Stimulated activated CD8-positive, alpha-beta memory T cell treated with anti-CD3 and anti-CD28 coated beads, Interleukin-15, amount 100 ng/mL, for 48 hours (primary cell): ENCODE measurements at regions not wholly inside any gene's neighbourhood (a gene's known extent, or its start where the extent isn't known, plus 50 kb on each side); places are given as distances from the start of the nearest gene placed in this dataset.
"Not testable (repeated sequence)": the region's sequence is repeated elsewhere in the genome, so short reads cannot be mapped to it uniquely, and the experiment has no call there.

Source experiments
- DNase-seq, 2 donors: peaks; one replicate each; pipeline ENCODE4 v3.0.0-alpha.2; 2020; ENCODE audit warnings: low read depth in 2 of 2

DNA sequence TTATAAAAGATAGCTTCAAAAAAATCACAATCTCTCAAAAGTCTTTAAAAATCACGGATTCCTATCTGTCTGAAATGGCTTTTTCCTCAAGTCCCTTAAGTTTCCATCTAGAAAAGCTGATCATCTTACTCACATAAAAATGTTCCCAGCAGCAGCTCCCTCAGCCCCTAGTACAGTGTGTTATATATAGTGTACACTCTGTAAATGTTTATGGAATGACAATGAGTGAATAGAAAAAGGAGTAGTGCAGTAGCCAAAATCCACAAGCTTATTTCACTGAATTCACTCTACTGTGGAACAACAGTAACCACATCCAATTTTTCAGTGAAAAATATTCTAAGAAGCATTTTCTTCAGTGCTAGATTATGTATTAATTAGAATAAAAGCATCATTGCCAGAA is 609.4 kb downstream of the DTWD2 start:
- no peak for DNase-seq

DNA sequence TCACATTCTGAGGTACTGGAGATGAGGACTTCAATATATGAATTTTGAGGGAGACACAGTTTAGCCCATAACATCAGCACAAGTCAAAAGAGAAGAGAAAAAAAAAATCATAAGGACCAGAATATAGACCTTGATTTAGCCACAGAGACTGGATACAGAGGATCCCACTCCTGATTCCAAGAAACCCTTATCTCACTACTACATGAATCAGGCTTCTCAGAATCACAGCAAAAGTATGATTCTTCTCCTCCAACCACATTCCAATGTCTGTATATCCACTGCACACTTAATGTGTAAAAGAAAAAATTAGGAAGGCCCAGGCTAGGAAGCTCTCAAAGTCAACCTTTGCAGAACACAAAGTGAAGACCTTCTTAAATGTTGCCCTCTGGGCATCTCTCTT is 610.9 kb downstream of the DTWD2 start:
- no peak for DNase-seq

DNA sequence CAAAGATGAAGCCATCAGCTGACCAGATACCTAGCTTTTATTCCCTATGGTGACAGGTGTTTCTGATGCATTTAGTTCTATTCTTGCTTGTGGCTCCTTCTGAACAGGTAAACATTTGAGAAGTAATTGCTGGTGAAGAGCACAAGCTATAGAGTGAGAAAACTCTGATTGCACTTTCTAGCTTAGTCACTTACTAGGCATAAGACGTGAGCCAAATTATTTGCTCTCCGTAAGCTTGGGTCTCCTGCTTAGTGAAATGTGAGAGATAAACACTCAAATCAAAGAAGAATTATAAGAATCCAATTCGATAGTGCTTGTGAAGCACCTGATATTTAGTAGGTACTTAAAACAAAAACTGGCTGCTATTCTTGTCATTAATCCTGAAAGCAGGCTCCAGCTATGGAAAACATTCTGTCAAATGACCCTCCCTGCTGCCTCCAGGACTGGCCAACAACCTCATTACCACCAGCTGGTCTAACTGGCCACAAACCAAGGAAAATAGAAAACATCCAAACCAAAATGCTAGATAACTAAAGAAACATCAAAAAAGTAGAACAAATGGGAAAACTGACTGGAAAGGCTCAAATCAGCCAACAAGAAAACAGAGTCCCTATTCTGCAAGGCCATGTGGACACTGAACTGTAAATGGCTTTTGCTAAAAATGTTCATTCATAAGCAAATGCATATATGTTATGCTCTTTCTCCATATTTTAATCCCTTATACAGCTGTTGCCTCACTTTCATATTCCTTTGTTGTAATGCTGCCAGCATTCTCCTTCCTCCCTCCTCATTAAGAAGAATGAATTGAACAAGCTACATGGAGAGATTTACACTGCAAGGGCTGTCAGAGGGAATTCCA is 616.1 kb downstream of the DTWD2 start:
- no peak for DNase-seq

DNA sequence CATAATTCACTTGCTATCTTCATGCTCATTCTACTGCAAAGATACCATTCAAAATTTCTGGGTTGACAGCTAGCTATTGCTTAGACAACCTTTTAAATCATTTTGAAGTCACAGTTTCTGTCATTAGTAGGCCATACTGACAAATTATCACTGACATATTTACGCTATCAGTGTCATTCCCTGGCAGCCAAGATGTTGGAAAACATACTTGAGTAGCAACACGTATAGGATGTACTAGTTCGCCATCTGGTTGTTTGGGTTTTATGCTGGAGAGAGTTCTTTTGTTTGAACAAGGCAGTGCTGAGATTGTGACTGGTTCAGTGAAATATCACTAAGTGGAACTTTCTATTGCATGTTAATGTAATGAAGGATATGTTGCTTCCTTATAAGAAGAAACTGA is 621.9 kb downstream of the DTWD2 start:
- no peak for DNase-seq

DNA sequence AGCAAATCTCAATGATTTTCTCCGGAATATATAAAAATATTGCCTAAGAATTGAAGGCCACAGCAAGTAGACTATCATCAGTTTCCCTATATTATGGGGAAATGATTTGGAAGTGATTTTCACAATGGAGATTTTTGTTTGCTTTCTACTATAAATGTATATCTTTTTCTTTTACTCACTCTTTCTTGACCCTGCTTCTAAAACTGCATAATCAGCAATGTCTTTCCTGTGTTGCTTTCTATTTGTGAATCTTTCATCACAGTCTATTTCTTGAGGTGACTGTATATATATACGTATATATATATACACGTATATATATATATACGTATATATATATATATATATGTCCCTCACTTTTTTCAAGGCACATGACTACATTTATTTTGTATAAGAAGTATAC is 622.6 kb downstream of the DTWD2 start:
- no peak for DNase-seq

DNA sequence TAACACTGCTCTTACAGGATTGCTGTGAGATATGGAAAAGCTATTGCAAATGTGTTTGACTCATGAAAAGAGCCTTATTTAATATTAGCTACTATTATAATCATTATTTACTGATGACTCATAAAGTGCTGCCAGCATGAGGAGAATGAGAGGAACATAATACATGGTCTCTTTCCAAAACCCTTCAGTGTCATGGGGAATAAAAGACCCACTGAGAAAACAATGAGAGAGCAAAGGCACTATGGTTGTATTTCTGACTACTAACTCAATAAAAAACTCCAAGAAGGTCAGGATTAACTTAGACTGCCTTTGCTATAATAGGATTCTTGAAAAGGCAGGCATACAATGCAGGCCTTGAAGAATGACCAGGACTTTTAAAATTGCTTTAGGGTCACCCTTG is 633.5 kb downstream of the DTWD2 start:
- DNase-seq, result no peak

DNA sequence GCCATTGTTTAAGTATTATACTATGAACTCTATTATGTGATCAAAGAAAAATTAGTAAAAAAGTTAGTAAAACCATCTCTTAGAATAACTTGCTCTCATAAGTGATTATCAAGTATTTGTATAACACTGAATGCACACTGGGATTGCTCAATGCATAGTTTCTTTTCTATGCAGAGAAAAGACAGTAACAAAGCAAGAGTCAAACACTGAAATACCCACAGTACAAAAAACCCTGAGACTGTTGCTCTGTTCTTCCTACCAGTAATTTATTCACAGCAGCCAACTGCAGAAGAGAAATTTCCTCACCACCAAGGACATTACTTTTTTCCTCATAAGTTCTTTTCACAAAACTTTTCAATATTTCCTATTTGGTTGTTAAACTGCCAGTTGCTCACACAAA is 634.4 kb downstream of the DTWD2 start:
- no peak for DNase-seq

DNA sequence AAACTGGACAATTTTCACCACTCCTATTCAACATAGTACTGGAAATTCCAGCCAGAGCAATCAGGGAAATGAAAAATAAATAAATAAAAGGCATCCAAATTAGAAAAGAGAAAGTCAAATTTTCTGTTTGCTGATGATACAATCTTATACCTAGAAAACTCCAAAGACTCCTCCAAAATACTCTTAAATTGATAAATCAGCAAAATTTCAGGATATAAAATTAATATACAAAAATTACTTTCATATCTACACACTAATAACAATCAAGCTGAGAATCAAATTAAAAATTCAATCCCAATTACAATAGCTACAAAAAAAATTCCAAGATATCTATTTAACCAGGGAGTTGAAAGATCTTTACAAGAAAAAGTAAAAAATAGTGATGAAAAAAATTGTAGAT is 651.9 kb downstream of the DTWD2 start:
- DNase-seq, result no peak

DNA sequence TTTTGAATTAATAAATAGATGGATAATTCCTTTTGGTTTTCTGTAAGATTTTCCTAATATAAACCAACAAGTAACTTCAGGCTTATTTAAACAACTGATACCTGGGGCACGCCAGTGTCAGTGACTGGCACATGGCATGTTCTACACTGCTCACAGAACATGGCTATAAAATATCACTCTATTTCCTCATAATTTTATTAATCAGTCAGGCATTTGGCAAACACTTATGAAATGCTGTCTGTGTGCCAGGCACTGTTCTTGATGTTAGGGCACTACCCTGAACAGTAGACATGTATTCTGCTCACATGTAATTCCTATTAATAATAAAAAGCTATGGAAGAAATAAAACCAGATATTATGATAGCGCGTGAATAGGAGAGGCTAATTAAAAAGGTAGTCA is 661.0 kb downstream of the DTWD2 start:
- DNase-seq, result no peak

DNA sequence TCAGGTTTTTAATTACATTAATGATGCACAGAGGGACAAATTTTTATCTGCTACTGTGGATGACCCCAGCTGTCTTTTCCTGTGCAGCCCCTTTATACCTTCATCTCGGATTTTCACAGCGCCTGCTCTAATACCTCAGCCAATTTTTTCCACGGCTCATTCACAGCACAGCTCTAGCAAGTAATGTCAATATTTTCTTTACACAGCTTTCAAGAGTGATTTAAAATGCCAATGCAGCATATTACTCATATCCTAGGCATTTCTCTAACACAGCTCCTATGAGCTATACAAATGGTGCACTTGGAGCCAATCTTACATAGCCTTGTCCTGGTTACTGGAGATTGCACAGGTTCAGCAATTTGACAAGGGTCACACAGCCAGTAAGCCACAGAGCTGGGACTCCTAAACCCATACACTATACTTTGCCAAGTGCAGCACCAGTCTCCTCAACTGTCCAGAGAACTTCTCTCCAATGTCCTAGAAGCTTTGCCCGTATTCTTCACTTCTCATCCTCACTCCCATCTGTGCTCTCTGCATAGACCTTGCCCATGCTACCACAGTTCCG is 661.8 kb downstream of the DTWD2 start:
- DNase-seq, result no peak

DNA sequence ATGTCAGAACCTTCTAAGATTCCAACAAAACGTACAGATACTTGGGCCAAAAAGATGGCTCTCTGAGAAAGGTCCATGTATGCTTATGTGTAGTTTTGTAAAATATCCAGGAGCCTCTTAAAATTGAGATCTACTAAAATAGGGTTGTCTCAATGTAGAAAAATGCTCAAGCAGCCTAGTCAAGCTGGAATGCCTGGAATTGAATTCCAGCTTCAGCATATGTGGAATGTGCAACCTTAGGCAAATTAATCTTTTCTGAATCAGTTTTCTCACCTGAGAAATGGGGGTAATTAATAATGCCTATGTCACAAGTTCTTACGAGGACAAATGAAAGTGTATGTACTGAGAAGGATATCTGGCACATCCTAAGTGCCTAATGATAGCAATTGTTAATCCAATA is 662.4 kb downstream of the DTWD2 start:
- DNase-seq, result no peak

DNA sequence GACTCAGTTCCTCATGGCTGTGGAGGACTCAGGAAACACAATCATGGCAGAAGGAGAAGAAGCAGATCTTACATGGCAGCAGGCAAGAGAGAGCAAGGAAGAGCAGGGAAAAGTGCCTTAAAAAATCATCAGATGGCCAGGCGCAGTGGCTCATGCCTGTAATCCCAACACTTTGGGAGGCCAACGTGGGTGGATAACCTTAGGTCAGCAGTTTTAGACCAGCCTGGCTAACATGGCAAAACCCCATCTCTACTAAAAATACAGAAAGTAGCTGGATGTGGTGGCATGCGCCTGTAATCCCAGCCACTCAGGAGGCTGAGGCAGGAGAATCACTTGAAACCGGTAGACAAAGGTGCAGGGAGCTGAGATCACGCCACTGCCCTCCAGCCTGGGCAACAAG is 664.6 kb downstream of the DTWD2 start:
- not testable (repeated sequence) for DNase-seq

DNA sequence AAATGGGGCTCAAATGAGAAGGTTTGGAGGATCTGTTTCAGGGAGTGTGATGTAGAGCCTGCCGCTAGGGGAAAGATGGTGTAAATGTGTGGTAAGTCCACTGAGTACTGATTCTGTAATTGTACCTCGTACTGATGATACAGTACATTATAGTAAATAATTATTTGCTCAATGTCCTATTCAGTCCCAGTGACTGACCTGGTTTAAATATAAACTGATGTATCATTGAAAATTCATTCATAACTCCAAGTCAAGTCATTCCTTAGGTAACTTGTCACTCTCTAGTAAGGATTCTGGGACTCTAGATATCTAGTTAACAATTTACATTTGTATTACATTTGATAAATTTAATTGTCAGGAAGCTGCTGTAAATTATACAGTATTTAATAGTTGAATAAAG is 667.3 kb downstream of the DTWD2 start:
- no peak for DNase-seq

DNA sequence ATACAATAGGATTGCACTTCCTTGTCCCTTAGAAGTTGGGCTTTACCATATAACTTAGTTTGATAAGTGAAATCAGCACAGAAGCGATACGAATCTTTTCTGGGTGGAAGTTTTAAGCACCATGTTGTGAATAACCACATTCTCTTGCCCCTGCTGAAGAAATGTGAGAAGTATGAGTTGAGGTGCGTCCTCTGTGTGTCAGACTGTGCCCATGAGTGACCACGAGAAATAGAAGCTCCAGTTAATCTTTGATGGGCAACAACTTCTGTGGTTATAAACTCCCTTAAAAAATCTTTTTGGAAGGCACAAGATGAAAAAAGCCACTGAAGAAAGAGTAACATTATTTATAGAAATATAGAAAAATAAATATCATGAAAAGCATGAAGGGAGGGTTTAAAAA is 668.2 kb downstream of the DTWD2 start:
- DNase-seq, result no peak

DNA sequence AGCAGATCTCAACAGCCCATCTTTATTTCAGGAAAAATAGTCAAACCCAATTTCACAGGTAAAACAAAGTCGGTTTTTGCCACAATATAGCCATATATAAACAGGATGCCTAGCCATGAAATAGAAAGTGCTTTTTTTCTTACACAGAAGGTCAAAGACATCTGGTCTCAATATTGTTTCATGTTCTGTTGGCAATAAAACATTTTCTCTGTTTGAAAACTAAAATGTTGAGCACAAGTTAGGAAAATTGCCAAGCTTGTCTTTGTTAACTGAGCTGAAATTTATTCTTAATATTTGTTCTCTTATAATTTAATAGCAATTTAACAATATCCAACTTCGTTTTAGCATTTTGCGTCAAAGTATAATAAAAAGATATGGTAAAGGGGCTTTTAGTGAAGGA is 673.4 kb downstream of the DTWD2 start:
- no peak for DNase-seq

DNA sequence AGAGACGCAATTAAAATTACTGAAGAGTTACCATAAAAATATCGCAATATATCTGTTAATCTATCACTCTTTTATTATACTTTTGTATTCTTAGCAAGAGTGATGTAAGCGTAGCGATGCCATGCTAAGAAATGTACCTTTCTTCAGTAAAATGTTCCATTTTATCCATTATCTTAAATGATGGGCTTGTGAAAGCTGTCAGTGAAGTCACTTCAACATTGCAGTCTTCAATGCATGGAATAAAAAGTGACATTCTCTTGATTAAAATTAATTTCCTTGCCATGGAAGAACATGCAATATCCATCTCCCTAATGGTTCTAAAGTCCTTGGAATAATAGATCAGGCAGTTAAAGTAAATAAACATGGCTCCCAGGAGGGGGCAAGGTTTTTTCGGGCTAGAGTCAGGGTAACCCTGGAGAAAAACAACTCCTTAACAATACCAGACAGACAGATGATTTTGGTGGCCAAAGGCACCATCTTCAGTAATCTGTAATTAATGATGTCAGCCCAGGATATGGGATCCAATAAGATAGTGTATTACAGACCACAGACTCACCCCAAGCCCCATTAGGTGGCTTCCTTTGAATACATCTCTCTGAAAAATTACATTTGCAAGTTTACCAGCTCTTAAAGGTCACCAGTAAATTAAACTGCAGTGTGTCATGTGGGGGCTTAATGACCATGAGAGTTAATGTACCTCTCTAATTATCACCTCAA is 677.1 kb downstream of the DTWD2 start:
- DNase-seq, result no peak

DNA sequence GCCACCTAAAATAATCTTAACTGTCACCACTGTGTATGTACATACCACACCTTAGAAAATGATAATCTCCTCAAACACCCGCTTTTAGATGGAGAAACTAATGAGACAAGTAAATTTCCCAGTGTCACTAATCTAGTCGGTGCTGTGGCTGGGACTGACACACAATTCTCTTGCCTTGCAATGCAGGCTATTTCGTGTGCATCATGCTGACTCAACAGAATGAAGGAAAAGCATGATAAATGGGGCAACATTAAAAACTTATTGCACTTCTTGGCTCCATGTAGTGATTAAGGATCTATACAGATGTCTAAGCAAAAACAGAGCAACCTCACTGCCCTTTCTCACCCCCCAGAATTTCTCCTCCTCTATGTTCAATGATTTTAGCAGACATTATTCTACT is 677.9 kb downstream of the DTWD2 start:
- DNase-seq, result no peak

DNA sequence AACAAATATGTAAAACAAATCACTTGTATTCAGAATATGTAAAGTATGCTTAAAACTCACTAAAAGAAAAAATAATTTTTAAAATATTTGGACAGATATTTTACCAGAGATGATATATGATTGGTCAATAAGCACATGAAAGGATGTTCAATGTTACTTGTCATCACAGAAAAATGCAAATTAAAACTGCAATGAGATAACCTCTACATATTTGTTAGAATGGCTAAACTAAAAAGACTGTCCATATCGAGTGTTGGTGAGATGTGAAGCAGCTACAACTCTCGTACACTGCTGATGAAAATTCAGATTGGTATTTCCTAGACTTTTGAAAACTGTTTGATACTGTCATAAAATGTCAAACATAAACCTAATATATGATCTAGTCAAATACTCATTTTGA is 685.1 kb downstream of the DTWD2 start:
- DNase-seq, result no peak

DNA sequence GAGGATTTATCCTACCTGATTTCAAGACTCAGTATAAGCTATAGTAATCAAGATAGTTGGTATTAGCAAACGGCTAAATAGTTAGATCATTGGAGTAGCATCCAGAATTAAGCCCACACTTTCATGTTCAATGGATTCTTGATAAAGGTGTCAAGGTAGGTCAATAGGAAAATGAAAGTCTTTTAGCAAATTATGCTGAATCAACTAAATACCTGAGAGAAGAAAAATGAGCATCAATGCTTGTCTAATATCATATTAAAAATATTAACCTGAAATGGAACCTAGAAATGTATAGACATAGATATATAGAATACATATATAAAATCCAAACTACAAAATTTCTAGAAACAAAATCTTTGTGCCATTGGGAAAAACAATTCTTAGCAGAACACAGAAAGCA is 685.6 kb downstream of the DTWD2 start:
- DNase-seq, result no peak

DNA sequence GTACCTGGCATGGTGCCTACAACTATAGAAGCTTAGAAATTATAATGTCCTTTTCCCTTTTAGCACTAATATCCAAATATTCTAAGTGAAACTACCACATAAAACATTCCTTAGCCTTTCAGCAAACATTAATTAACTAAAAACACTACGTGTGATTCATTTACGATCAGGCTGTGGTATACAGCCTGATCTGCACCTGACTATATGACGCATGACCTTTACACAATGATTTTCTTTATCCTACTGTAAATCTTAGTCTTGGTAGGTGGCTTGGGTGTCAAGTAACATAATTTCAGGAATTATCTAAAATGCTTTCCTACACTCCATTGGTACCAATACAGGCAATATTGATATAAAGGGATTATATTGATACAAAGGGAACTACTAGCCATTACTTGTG is 686.7 kb downstream of the DTWD2 start:
- no peak for DNase-seq

DNA sequence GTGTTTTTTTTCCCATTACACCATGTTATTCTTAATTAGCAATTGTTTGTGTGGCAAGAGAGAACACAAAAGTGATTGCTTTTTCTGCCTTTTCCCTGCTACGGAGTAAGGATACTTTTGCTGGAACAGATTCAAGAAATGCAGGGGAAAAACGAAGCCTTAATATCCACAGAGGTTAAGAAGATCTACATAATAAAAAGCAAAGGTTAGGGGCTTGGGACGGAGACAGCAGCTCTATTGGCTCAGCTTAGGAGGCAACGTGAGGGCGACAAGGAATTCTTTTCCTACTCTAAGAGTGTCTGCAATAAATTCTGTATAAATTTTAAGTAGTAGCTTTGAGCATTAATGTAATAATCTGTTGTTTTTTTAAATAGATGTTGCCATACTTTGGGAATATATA is 693.3 kb downstream of the DTWD2 start:
- no peak for DNase-seq

DNA sequence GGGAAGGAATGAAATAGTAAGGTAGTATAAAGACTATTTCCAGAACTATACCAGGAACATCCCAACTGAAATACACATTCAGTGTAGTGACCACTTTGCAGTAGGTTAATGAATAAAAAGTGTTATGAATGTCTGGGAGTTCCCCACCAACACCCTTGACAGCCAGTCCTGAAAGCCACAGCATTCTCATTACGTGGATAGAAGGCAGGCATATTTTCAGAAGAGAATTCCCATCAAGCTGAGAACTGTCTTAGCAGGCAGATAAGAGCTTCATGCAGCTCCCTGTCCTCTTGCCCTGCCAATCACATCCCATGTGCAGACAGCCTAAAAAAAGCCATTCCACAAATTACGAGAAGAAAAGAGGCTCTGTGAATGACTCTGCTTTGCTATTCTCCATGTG is 695.0 kb downstream of the DTWD2 start:
- no peak for DNase-seq

DNA sequence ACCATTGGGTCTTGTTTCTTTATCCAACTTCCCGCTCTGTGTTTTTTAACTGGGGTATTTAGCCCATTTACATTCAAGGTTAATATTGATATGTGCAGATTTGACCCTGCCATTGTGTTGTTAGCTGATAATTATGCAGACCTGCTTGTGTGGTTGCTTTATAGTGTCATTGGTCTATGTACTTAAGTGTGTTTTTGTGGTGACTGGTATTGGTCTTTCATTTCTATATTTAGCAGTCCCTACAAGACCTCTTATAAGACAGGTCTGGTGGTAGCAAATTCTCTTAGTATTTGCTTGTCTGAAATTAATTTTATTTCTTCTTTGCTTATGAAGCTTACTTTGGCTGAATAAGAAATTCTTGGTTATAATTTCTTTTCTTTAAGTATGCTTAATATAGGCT is 698.1 kb downstream of the DTWD2 start:
- DNase-seq, result no peak
